Fibroblast of villous mesenchyme (primary cell): ENCODE measurements at regions not wholly inside any gene's neighbourhood (a gene's known extent, or its start where the extent isn't known, plus 50 kb on each side); places are given as distances from the start of the nearest gene placed in this dataset.
A peak's percentile ranks its signal among the peaks of the same experiment; 100 is the strongest.

Experiments used
- DNase-seq: peaks from one replicate; pipeline ENCODE4 v3.0.0-alpha.2; 2010; ENCODE audit warnings: low read depth
- H3K4me3 ChIP-seq: 2 replicates; pipeline ENCODE4 v1.5.1; 2011; ENCODE audit warnings: low read depth, mild to moderate bottlenecking, low read length
- TF ChIP-seq, protein P1 (sequence below): IDR thresholded peaks from 2 replicates; pipeline ENCODE4 v1.5.1; 2012; ENCODE audit warnings: low read depth, mild to moderate bottlenecking, low read length; ENCODE audit not compliant: insufficient read depth

DNA sequence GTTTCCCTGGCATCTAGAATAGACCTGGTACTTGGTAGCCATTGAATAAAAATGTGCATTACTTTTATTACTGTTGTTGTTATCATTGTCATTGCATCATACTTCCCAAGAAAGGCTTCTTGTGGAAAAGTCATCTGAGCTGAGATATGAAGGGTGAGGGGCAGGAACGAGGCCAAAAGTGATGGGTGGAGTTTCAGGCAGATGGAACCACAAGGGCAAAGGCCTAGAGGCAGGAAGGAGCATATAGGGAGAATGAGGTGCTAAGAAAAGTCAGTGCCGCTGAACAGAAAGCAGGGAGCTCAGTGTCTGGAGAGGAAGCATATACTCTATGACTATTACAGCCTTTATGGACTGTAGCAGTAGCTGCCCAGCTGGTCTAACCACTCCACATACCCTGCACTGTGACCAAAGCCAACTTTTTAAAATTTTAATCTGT lies 219.3 kb downstream of the SPP2 start:
- DNase-seq: peak; percentile 93
- TF ChIP-seq, protein P1, sequence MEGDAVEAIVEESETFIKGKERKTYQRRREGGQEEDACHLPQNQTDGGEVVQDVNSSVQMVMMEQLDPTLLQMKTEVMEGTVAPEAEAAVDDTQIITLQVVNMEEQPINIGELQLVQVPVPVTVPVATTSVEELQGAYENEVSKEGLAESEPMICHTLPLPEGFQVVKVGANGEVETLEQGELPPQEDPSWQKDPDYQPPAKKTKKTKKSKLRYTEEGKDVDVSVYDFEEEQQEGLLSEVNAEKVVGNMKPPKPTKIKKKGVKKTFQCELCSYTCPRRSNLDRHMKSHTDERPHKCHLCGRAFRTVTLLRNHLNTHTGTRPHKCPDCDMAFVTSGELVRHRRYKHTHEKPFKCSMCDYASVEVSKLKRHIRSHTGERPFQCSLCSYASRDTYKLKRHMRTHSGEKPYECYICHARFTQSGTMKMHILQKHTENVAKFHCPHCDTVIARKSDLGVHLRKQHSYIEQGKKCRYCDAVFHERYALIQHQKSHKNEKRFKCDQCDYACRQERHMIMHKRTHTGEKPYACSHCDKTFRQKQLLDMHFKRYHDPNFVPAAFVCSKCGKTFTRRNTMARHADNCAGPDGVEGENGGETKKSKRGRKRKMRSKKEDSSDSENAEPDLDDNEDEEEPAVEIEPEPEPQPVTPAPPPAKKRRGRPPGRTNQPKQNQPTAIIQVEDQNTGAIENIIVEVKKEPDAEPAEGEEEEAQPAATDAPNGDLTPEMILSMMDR: no peak
- H3K4me3 ChIP-seq: no peak overlapping the region

DNA sequence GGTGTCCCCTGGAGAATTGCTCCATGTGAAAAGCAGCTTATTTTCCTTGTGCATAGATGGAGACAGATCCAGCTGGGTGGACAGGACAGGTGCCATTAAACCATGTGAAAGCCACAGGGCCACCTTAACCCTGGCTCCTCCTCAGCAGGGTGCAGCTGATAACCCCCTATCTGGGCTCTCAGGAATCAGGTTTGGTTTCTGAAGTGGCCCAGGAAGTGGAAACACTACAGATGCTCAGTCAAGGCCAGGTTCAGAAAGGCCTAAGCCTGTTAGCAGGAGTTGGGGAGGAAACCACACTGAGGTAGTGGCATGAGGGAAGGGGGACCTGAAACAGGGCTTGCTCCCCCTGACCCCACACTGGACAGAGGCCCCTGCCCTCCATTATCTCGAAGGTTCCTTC lies 217.0 kb downstream of the SPP2 start:
- no peak for DNase-seq
- TF ChIP-seq, protein P1: no peak
- no peak overlapping the region for H3K4me3 ChIP-seq

DNA sequence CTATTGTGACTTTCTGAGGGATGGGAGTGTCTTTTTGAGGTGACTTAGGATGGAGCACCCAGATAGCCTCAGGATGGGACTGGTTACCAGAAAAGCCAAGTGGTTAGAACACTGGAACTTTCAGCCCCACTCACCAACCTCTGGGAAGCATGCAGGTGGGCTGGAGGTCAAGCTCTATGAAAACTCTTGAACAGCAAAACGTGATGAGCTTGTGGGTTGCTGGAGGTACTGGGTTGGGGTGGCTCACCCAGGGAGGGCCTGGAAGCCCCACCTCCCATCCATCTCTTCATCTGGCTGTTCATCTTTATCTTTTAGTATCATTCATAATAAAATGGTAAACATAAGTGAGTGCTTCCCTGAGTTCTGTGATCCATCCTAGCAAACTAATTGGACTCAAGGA lies 216.4 kb downstream of the SPP2 start:
- TF ChIP-seq, protein P1: no peak
- DNase-seq: no peak
- H3K4me3 ChIP-seq: no peak overlapping the region

DNA sequence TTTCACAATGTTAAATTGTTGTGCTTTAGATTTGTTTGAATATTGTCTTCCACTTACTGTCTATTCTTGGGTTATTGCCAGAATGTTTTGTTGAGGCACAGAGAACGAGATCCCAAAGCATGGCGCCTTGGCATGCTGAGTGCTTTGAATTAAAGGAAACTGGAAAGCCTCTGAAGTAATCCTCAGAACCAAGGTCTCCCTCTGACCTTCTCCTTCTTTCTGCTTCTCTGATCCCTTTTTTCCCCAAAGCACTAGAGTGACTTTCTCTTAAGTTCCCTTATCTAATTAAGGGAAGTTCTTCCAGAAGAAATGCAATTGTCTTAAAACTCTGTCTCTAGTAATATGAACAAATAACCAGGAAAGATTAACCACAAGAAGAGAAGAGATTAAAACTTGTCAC lies 214.7 kb downstream of the SPP2 start:
- no peak for DNase-seq
- no peak overlapping the region for H3K4me3 ChIP-seq
- TF ChIP-seq, protein P1: no peak

DNA sequence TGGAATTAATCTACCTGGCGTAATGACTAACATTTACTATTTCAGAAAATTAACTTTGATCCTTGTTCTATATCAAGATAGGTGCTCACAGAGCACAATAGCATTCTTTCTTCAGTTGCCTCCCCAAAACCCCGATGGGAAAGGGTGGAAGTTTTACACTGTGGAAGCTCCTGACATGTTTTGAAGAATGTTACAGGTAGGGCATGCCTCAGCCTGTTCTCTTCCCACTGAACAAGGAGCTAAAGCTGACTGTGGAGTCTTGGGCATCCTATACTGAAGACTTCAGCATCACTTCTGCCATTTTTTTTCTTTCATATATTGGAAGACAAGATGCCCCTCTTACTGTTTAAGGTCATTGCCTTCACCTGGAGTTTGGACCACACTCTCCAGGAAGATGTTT lies 211.2 kb downstream of the SPP2 start:
- no peak for DNase-seq
- TF ChIP-seq, protein P1: no peak
- H3K4me3 ChIP-seq: no peak overlapping the region

DNA sequence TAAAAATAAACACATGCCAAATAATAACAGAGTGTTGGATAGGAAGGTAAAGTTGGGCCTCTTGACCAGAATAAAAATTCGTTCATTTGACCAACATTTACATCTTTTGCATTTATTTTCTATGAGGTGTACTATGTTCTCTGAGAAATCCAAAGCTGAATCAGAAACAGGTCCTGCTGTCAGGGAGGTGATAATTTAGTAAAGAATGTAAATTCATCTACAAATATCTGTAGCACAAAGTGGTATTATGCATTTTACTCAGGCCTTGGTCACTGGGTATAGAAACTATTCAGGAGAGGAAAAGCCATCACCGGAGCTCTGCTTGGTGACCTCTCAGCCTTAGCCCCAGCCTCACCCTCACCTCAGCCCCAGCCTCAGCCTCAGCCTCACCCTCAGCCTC lies 208.9 kb downstream of the SPP2 start:
- TF ChIP-seq, protein P1: no peak
- no peak overlapping the region for H3K4me3 ChIP-seq
- DNase-seq: no peak

DNA sequence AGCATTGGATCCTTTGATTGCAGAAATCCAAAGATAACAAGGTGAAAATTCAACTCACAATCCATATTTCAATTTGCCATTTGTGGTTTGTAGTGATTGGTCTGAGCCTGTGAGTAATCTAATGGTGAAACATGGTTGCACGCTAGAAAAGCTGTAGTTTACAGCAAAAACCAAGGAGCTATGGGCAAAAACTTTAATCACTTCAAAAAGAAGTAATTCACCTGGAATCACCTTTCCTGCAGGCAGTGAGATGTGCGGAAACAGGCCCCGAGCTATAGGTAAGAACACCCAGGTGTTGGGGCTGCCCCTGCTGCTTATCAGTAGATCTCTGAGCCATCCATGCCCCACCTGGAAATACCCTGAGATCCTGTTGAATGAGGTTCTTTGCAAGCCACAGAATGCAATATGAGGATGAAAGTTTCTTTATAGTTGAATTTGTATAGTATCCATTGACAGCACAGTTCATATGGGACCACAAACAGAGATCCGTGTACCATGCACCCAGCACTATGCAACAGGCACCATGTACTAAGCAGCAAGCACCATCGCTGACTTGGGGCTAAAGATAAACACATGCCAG lies 208.2 kb downstream of the SPP2 start:
- no peak for DNase-seq
- TF ChIP-seq, protein P1: no peak
- H3K4me3 ChIP-seq: no peak overlapping the region
